Smooth muscle cell (in vitro differentiated cells): ENCODE measurements at regions not wholly inside any gene's neighbourhood (a gene's known extent, or its start where the extent isn't known, plus 50 kb on each side); places are given as distances from the start of the nearest gene placed in this dataset.

Source experiments
- DNase-seq: peaks from one replicate; lab custom pipeline; 2025; ENCODE audit not compliant: unreplicated experiment; lab: John Stamatoyannopoulos, UW
- H2AFZ ChIP-seq: fragments of 200-600 bp; sonication (generic); 2 replicates; pipeline ENCODE4 v1.6.0; 2016; ENCODE audit warnings: antibody characterized with exemption, low read depth, mild to moderate bottlenecking
- H3F3A ChIP-seq: fragments of 200-600 bp; sonication (generic); 2 replicates; pipeline ENCODE4 v1.6.0; 2017; ENCODE audit warnings: antibody characterized with exemption, low read depth
- H3K27ac ChIP-seq: fragments of 200-600 bp; sonication (generic); 2 replicates; pipeline ENCODE4 v1.5.1; 2016; ENCODE audit warnings: low read depth, mild to moderate bottlenecking
- H3K27me3 ChIP-seq: fragments of 200-600 bp; sonication (generic); 2 replicates; pipeline ENCODE4 v1.6.1; 2016; ENCODE audit warnings: low read depth, mild to moderate bottlenecking
- H3K36me3 ChIP-seq: fragments of 200-600 bp; sonication (generic); 2 replicates; pipeline ENCODE4 v1.5.1; 2016; ENCODE audit warnings: low read depth
- H3K4me1 ChIP-seq: fragments of 200-600 bp; sonication (generic); 2 replicates; pipeline ENCODE4 v1.5.1; 2016; ENCODE audit warnings: low read depth
- H3K4me2 ChIP-seq: fragments of 200-600 bp; sonication (generic); 2 replicates; pipeline ENCODE4 v1.6.0; 2016; ENCODE audit warnings: mild to moderate bottlenecking
- H3K4me3 ChIP-seq: fragments of 200-600 bp; sonication (generic); 2 replicates; pipeline ENCODE4 v1.5.1; 2016; ENCODE audit warnings: mild to moderate bottlenecking
- H3K79me2 ChIP-seq: fragments of 200-600 bp; sonication (generic); 2 replicates; pipeline ENCODE4 v1.6.0; 2016; ENCODE audit warnings: low read depth, mild to moderate bottlenecking
- H3K9ac ChIP-seq: fragments of 200-600 bp; sonication (generic); 2 replicates; pipeline ENCODE4 v1.6.0; 2016; ENCODE audit warnings: low read depth
- H3K9me3 ChIP-seq: fragments of 200-600 bp; sonication (generic); replicated peaks from 2 replicates; pipeline ENCODE4 v1.5.1; 2016; ENCODE audit warnings: low read depth
- H4K20me1 ChIP-seq: fragments of 200-600 bp; sonication (generic); 2 replicates; pipeline ENCODE4 v1.6.0; 2016; ENCODE audit warnings: low read depth
- WGBS: methylation state at CpG from one replicate; pipeline ENCODE4 v1.1.7; 2016; ENCODE audit warnings: low lambda C conversion rate; 5-methylcytosine and 5-hydroxymethylcytosine counted together
- TF ChIP-seq, protein P1 (sequence below): fragments of 200-600 bp; sonication (generic); IDR thresholded peaks from 2 replicates; pipeline ENCODE4 v1.5.1; 2017; ENCODE audit warnings: borderline replicate concordance, mild to moderate bottlenecking, antibody characterized with exemption; ENCODE audit not compliant: insufficient read depth, poor library complexity, severe bottlenecking

DNA sequence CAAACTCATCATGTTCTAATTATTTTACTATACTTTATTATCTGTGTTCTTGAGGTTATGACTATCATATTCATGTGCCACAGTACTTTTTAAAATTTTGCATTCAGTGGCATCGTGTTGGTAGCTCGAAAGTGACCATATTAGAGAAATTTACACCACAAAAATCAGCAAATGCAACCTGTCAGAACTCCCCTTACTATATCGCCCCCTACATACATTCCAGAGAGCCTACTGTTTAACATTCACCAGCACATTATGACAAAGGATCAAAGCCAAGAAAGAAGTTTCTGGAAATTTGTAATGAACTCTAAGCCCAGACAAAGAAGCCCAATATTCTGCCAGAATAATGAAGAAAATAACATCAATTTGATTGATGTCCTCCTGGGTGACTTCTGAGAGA lies 909.3 kb downstream of the LTN1 start:
- H4K20me1 ChIP-seq = no peaks in the 10 kb centered on the region
- WGBS = 89% methylated on average over 3 of the region's 3 CpGs
- no peaks in the 10 kb centered on the region for H3K9me3 ChIP-seq
- no peak overlapping the region for H3K27ac ChIP-seq
- no peak overlapping the region for H3K4me3 ChIP-seq
- no peaks in the 10 kb centered on the region for H3K36me3 ChIP-seq
- H3K9ac ChIP-seq = no peak overlapping the region
- no peaks in the 10 kb centered on the region for H3K79me2 ChIP-seq
- no peaks in the 10 kb centered on the region for H3F3A ChIP-seq
- H3K4me1 ChIP-seq = no peaks in the 10 kb centered on the region
- H3K27me3 ChIP-seq = no peaks in the 10 kb centered on the region
- DNase-seq = no peak
- H3K4me2 ChIP-seq = no peak overlapping the region
- H2AFZ ChIP-seq = no peak overlapping the region
- TF ChIP-seq, protein P1, sequence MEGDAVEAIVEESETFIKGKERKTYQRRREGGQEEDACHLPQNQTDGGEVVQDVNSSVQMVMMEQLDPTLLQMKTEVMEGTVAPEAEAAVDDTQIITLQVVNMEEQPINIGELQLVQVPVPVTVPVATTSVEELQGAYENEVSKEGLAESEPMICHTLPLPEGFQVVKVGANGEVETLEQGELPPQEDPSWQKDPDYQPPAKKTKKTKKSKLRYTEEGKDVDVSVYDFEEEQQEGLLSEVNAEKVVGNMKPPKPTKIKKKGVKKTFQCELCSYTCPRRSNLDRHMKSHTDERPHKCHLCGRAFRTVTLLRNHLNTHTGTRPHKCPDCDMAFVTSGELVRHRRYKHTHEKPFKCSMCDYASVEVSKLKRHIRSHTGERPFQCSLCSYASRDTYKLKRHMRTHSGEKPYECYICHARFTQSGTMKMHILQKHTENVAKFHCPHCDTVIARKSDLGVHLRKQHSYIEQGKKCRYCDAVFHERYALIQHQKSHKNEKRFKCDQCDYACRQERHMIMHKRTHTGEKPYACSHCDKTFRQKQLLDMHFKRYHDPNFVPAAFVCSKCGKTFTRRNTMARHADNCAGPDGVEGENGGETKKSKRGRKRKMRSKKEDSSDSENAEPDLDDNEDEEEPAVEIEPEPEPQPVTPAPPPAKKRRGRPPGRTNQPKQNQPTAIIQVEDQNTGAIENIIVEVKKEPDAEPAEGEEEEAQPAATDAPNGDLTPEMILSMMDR = no peak

DNA sequence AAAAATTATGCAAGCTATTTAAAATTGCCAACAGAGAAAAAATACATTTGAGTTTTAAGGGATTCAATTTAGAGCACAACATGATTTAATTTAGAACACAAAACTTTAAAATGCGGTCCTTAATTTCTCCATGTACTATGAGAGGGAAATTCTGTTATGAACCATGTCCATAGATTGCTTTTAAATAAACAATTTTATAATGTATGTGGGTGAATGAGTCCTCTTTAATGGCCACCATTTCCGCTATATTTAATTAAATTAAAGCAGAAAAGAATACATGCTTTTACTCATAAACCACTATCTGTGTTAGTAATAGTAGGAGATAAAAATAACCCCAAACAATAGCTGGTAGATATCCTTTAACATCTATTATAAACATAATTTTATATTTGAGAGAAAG lies 914.6 kb downstream of the LTN1 start:
- no peaks in the 10 kb centered on the region for H3K79me2 ChIP-seq
- no peak overlapping the region for H3K4me2 ChIP-seq
- no peaks in the 10 kb centered on the region for H3K4me1 ChIP-seq
- no peaks in the 10 kb centered on the region for H4K20me1 ChIP-seq
- DNase-seq = no peak
- H2AFZ ChIP-seq = no peak overlapping the region
- H3K27ac ChIP-seq = no peak overlapping the region
- TF ChIP-seq, protein P1 = no peak
- H3K9ac ChIP-seq = no peak overlapping the region
- H3K9me3 ChIP-seq = no peaks in the 10 kb centered on the region
- no peaks in the 10 kb centered on the region for H3K36me3 ChIP-seq
- no peaks in the 10 kb centered on the region for H3F3A ChIP-seq
- 95% methylated on average over 2 of the region's 2 CpGs for WGBS
- no peak overlapping the region for H3K4me3 ChIP-seq
- no peaks in the 10 kb centered on the region for H3K27me3 ChIP-seq

DNA sequence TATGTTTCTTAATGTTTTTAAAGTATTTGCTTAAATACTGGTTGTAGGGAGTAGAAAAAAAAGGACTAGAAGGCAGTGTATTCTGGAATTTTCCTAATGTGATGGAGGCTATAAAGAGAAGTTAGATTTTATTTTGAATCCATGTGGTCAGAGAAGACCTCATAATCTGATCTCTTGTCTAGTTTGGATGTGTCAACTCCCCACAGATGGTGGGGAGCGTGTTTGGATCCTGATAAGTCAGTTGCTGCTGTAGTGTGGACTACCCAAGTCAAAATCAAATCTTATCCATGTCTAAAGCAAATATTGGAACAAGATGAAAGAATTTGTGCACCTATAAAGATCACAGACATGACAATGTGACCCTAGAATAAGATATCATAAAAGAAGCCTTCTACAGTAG lies 918.0 kb downstream of the LTN1 start:
- no peaks in the 10 kb centered on the region for H3K27me3 ChIP-seq
- no peak overlapping the region for H3K4me3 ChIP-seq
- no peak overlapping the region for H2AFZ ChIP-seq
- H3K4me1 ChIP-seq = peaks cover 2% of the 10 kb centered on the region
- H3K79me2 ChIP-seq = no peaks in the 10 kb centered on the region
- H3K9ac ChIP-seq = no peak overlapping the region
- 0% methylated on average over 1 of the region's 1 CpG for WGBS
- H3K9me3 ChIP-seq = no peaks in the 10 kb centered on the region
- no peaks in the 10 kb centered on the region for H3F3A ChIP-seq
- no peaks in the 10 kb centered on the region for H3K36me3 ChIP-seq
- TF ChIP-seq, protein P1 = no peak
- no peak for DNase-seq
- no peak overlapping the region for H3K4me2 ChIP-seq
- no peaks in the 10 kb centered on the region for H4K20me1 ChIP-seq
- no peak overlapping the region for H3K27ac ChIP-seq

DNA sequence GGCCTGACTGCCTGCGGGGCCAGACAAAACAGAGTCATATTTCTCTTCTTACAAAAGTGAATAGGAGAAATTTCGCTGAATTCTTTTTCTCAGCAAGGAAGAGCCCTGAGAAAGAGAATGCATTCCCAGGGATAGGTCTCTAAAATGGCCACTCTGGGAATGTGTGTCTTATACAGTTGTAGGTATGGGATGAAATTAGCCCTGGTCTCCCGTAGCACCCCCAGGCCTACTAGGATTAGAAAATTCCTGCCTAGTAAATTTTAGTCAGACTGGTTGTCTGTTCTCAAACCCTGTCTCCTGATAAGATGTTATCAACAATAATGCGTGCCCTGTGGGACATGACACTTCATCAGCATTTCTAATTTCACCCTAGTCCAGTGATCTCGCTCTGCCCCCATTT lies 920.1 kb downstream of the LTN1 start:
- no peak for DNase-seq
- no peaks in the 10 kb centered on the region for H3K36me3 ChIP-seq
- no peaks in the 10 kb centered on the region for H3K9me3 ChIP-seq
- H3F3A ChIP-seq = no peaks in the 10 kb centered on the region
- TF ChIP-seq, protein P1 = no peak
- WGBS = 72% methylated on average over 5 of the region's 5 CpGs
- no peaks in the 10 kb centered on the region for H3K27me3 ChIP-seq
- H3K79me2 ChIP-seq = no peaks in the 10 kb centered on the region
- no peak overlapping the region for H3K27ac ChIP-seq
- H3K4me3 ChIP-seq = no peak overlapping the region
- H3K4me1 ChIP-seq = peaks cover 17% of the 10 kb centered on the region
- H4K20me1 ChIP-seq = no peaks in the 10 kb centered on the region
- H2AFZ ChIP-seq = no peak overlapping the region
- H3K4me2 ChIP-seq = no peak overlapping the region
- no peak overlapping the region for H3K9ac ChIP-seq
